OCI-LY3 (cell line): ENCODE measurements at regions not wholly inside any gene's neighbourhood (a gene's known extent, or its start where the extent isn't known, plus 50 kb on each side); places are given as distances from the start of the nearest gene placed in this dataset.

Experiments used
- EZH2phosphoT487 ChIP-seq: fragments of 200-600 bp; shearing (Covaris generic); IDR thresholded peaks from 2 replicates; pipeline ENCODE4 v1.6.1; 2018; ENCODE audit warnings: antibody characterized with exemption, mixed run types, low read depth
- TF ChIP-seq, protein P1 (sequence below): fragments of 200-600, 300-600 bp; sonication (generic); IDR thresholded peaks from 2 replicates; pipeline ENCODE4 v1.5.1; 2014; ENCODE audit warnings: antibody characterized with exemption, low read length, low read depth

DNA sequence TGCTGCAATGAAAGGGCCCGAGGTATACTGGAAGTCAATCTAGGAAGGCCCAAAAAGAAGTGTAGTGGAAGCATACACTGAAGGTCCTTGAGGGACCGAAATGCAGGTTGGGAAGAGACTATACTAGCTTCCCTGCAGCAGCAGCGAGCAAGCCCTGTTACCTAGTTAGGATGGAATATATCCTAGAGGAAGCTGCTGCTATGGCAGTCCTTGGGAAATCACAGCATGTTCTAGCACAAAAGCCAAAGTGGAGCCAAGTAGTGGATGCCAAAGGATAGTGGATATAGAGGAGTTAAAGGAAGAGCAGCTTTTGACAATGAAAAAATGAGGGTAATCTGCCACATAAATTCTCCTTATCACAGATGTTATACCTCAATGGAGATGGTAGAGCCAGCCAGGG lies 123.8 kb upstream of the STARD3NL start:
- TF ChIP-seq, protein P1, sequence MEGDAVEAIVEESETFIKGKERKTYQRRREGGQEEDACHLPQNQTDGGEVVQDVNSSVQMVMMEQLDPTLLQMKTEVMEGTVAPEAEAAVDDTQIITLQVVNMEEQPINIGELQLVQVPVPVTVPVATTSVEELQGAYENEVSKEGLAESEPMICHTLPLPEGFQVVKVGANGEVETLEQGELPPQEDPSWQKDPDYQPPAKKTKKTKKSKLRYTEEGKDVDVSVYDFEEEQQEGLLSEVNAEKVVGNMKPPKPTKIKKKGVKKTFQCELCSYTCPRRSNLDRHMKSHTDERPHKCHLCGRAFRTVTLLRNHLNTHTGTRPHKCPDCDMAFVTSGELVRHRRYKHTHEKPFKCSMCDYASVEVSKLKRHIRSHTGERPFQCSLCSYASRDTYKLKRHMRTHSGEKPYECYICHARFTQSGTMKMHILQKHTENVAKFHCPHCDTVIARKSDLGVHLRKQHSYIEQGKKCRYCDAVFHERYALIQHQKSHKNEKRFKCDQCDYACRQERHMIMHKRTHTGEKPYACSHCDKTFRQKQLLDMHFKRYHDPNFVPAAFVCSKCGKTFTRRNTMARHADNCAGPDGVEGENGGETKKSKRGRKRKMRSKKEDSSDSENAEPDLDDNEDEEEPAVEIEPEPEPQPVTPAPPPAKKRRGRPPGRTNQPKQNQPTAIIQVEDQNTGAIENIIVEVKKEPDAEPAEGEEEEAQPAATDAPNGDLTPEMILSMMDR, result no peak
- TF ChIP-seq EZH2phosphoT487, result no peak
